ENCODE measurements at regions not wholly inside any gene's neighbourhood (a gene's known extent, or its start where the extent isn't known, plus 50 kb on each side); places are given as distances from the start of the nearest gene placed in this dataset.
A peak's percentile ranks its signal among the peaks of the same experiment; 100 is the strongest.
"Not testable (repeated sequence)": the region's sequence is repeated elsewhere in the genome, so short reads cannot be mapped to it uniquely, and the experiment has no call there.

DNA sequence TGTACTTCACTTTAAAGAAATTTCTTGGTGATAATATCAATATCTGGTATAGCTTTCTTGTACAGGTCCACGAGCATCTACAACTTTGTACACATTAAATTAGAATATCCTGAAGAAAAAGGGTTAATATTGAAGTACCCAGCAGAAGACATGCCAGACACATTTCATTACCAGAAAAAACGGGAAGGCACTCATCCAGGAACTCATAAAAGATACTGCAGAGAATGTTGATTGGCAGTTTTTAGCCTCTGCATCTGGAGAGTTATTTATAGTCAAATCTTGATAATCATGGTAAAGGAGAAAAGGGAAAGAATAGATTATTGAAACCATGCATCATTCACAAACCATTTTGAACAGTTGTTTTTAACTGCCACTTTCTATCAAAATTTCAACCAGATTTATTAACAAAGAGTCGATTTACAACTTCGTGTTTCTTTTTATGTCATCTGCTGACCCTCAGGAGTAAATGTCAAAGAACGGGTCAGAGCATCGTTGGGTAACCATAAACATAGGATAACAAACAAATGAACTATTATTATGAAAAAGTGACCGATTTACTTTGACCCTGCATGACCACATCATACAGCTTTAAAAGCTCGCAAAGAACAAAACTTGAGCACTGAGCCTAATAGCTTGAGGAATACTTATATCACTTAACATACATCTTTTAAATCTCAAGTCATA lies 229.2 kb upstream of the SGK1 start:
- no peak for DNase-seq

DNA sequence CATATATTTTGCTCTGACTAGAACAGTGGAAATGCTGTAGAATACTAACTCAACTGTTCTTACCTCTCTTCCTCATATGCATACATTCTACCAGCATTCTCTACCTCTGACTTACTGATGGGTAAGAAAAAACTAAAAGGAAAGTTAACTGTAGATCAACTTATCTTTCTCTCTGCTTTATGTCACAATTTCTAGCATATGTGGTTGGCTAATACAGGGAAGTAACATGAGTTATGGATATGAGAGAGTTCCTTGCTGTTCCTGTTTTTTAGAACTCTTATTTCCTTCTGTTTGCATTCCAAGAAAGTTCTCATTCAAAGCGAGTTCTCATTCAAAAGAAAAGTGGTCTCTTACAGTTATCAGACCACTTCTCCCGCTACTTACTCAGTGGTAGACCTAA lies 226.8 kb upstream of the SGK1 start:
- DNase-seq, result peak; percentile 81

DNA sequence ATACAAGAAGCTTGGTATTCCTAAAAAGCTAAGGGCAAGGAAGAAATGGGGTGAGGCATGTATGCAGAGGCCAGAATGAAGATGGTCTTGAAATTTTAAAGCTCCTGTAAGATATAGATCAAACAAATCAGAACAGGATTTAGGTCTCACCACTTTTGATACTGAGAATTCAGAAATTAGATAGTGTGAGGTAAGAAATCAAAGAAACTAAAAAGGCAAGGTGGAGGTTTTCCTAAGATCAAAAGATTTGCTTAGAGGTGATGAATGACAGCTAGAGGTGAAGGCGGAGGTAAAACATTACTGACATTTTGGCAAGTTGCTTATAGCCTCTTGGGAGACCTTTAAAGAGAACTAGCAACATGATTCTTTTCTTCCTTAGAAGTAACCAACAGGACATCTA lies 225.2 kb upstream of the SGK1 start:
- no peak for DNase-seq

DNA sequence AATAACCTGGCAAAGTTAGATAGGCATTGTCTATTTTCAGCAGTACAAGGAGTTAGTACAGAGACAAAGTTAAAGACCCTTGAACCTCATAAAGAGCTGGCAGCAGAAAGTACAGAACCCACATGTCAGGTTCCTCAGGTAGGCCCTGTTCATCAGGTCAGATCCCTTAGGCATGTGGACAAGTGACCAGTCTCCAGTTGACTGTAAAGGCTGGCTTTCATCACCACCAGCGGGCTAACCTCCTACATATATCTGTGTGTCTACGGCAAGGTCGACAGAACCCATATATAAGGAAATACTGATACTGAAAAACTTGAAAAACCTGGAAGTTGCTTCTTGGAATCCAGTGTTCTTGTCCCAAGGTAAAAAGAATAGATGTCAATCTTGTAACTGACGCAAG lies 223.1 kb upstream of the SGK1 start:
- DNase-seq, result no peak

DNA sequence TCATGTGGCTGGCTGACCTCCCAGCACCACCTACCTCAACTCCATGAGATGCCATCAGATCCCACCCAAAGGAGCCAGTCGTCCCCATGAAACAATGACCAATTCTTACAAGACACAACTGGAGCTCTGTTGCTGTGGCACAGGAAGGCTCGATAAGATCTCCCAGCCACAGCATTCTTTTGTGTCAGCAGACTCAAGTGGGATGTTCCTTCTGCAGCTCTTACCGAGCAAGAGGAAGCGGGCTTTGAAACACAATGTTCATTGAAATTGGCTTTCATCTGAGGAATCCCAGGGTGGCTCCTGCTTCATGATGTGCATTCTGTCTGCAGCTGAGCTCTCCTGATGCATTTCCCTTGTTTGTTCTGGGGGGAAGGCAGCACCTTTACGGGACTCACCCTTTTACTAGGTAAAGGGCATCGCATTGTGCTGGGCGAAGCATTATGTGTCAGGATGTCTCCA lies 222.0 kb upstream of the SGK1 start:
- peak; percentile 41 for DNase-seq

DNA sequence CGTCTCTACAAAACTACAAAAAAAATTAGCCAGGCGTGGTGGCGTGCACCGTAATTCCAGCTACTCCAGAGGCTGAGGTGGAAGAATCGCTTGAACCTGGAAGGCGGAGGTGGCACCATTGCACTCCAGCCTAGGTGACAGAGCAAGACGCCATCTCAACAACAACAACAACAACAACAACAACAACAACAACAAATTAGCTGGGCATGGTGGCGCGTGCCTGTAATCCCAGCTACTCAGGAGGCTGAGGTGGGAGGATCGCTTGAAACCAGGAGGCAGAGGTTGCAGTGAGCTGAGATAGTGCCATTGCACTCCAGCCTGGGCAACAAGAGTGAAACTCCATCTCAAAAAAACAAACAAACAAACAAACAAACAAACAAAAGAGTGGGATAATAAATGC lies 219.9 kb upstream of the SGK1 start:
- DNase-seq, result not testable (repeated sequence)

DNA sequence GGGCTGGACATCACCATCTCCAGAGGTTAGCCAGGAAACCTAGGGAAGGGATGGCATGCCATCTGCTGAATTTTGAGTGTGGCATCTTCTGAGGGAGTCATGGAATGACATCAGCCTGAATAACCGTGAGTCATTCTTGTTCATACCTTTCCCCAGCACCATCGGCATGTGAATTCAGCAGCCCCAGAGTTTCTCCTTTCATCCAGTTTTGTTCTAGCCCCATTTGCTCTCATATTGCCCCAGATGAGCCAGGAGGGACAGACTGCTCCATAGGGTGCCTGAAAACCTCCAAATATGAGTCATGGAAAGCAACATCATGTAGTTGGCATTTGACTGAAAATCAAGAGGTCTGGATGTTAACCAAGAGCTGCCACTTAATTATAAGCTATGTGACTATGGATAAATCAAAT lies 219.2 kb upstream of the SGK1 start:
- no peak for DNase-seq

DNA sequence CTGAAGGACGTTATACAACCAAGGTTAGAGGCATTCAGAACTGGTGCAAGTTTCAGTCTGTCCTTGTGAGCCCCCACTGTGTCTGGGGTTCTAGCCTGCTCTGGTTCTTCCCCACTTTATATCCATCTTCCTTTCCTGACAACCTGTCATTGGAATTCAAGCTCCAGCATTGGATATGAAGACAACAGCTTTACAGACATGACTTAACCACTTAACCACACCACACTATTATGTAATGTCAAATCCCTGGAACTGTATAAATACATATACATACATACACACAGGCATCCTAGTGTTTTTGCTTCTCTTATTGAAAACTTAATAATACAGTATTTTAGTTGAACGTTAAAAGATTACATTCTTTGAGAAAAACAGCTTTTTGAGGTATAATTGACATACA lies 217.9 kb upstream of the SGK1 start:
- DNase-seq, result peak; percentile 16

DNA sequence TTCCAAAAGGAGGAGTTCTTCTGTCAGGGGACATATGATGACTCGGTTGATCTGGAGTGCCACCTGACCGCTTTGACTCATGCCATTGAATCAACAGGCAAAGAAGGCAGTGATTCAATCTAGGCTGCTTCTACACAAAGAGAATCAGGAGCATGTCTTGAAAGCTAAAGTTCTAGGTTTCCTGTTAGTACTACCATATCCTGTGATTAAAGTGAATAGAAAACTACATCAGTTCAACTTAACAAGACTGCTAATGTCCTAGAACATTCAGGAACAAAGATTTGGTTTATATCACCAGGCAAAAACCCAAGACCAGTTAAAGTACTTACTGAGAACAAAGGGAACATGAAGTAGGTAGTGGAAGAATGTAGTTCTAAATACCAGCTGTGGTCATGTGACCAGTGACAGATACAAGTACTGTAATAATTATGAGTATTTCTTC lies 216.8 kb upstream of the SGK1 start:
- DNase-seq, result peak; percentile 33

DNA sequence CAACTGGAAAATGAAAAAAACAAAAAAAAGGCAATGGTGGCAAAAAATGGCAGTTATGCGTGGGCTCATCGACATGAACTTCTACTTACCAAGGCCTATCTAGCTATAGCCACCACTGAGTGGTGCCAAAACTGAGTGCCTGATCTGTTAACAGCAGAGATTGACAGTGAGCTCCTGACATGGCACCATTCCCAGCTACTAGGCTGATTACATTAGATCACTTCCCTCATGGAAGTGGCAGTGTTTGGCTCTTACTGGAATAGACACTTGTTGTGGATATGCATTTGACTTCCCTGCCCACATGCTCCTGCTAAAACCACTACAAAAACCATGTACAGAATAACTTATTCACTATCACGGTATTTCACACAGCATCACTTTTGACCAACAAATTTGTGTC lies 216.1 kb upstream of the SGK1 start:
- no peak for DNase-seq

DNA sequence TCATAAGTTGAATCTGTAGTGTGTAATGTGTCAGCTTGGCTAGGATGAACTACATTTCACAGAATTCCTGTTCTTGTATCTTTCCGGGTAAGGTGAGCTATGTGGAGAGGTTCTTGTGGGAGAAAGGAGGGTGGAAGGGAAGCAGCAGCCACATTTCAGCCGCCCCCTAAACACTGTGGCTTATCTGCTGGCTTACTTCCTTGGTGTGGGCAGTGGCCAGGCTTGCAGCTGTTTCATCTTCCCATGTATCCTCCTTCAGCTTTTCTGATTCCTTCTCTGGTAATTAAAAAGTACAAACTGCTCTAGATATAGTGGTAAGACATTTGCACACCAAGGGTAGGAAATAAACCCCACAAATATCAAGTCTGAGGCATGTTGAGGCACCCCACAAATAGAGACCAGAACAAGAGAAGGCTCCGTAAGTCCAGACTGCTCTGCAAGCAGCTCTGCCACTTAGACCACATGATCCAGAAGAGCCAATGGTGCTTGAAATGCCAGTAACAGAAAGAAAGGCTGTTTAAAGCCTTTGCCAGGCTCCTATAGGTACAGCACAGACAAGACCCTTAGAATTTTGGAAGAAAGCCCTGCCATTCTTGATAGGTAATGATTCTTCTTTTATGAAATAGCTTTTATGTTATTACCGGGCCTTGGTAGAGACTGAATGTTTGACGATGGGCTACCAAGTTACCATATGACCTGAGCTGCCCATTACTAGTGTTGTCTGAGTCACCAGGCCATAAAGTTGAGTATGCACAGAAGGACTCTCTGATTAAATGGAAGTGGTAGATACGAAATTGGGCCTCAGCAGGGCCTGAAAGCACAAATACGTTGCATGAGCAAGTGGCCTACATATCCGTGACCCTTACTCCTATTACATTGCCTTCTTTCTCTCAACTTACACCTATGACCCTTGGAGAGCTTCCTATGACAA lies 215.0 kb upstream of the SGK1 start:
- no peak for DNase-seq

DNA sequence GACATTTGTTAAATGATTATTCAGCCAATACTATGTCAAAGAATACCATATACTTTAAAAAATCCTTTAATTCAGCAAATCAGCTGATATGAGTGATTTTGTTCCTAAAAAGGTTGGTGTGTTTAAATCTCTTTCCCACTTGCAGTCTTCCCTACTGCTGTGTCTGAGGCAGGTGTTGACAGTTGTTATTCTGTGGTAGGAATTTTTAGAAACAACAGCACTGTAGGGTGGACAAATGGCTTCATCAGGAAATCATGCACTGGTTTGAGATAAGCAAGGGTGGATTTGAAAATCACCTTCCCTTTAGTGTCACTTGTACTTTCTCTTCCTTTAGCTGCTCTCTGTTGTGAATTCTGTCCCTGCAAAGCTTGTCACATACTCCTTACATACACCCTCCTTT lies 213.7 kb upstream of the SGK1 start:
- no peak for DNase-seq

DNA sequence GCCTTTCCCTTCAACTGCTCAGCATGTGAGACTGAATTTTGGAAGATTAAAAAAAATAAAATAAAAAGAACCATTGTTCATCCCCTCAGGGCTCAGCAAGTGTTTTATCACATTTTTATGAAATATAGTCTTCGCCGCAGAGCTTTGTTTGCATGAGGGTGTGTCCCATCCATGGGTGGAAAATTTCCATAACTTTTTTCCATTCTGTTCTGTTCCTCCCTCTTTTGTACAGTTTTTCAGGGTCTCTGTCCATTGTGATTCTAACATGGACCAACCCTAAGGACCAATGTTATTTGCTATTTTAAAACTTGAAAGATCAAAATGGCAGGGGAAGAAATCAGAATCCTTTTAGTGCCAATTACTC lies 213.3 kb upstream of the SGK1 start:
- no peak for DNase-seq

DNA sequence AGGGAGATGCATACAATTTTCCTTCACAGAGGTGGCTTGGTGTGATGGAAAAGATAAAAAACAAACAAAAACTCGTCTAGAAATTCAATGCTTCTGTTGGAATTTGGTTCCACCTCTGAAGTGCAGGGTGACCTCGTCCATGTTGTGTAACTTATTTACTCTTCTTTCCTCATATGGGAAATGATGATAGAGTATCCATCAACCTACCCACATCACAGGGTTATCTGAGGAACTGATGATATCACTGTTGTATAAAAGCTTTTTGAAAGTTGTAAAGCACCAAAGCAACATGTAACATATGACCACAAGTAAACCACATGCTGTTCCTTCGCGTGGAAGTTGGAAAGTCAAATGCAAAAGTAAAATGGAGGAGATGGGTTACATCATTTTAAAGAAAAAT lies 212.0 kb upstream of the SGK1 start:
- peak; percentile 97 for DNase-seq

DNA sequence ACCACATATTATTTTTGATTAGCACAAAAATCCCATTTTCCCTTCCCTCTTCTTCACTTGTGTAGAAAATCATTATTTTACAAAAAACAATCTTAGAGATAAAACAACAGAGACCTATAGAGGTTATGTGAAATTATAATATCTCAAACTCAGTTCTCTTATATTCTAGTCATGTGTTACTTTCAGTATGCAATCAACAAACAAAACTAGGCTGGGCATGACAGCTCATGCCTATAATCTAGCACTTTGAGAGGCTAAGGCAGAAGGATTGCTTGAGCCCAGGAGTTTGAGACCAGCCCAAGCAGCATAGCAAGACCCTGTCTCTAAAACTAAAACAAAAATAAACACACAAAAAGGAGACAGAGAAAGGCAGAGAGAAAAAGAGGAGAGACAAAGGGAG lies 211.4 kb upstream of the SGK1 start:
- peak; percentile 59 for DNase-seq

DNA sequence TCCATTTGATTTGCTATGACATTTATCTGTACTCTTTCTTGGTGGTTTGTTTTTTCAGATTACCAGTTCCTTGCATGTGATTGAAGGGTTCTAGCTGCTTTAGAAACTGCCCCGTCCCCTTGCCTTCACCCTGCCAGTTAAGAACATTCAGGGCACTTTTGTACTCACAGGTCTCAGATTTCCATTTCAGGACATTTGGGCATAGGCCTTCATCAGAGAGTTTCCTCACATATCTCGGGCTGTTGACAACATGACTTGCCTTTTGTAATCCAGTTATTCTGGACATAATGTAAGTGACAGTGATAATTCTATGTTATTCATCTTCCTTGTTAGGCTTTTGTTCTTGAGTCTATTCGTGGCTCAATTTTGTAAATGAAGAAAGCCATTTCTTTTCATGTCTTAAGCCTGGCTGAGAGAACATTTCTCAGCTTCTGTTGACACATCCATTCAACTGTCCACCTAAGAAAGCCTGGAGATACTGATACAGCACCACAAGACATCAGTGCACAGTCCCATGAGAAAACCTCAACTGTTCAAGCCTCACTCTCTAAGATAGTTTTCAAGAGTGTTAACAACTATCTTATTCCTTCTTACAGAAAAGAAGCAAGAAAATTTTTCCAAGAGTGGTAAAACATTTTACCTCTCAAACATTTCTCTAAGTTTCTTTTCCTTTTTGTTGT lies 209.3 kb upstream of the SGK1 start:
- DNase-seq, result no peak

DNA sequence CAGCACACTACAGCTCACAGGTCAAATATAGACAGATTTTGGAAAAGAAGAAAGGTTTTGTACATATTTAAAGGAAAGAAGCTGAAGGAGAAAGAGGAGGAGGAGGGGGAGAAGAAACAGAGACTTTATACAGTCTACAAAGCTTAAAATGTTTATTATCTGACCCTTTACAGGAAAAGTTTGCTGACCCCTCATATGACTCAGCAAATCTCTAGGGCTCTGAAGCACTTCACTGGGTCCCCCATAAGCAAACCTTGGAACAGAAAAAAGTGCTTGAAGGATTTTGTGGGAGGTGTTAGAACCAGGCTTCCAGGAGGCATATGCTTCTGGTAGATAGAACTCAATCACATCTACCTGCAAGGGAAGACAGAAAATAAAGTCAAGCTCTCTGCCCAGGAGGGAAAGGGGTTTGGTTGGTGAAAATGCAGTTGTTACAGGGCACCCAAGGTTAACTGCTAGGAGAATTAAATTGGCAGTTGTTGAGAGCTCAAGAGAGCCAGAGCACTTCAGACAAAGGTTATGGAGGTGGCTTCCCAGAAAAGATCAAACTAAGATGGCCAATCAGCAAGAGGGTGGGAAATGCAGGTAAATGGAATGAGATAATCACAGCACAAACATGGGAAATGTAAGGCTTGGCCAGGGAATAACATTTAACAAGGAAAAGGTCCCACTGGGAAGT lies 207.4 kb upstream of the SGK1 start:
- no peak for DNase-seq

DNA sequence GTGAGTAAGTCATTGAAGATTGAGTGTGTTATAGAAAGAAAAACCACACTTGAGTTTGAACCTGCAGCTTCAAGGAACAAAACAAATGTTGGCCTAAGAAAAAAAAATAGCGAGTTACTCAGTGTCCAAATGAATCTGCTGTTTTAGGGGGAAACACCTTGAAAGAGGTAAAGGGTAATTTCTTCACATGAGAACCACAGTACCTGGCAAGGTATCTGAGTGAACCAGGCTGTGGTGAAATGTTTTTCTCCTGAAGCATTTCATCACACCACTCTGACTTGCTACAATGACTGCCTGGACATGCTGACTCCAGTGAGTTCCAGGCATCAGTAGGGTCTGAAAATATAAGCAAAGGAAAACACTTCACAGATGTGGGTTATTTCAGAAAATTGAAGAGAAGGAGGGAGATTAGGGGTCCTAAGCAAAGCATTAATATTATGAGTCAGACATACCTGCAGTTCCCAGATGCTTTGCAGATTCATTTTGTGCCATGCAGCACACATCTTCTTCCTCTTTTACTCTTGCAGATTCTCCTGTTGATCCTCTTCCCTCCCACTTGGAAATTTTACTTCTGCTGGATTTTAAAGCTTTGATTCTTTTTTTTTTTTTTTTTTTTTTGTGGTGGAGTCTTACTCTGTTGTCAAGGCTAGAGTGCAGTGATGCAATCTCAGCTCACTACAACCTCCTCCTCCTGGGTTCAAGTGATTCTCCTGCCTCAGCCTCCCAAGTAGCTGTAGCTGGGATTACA lies 206.2 kb upstream of the SGK1 start:
- DNase-seq, result peak; percentile 38

DNA sequence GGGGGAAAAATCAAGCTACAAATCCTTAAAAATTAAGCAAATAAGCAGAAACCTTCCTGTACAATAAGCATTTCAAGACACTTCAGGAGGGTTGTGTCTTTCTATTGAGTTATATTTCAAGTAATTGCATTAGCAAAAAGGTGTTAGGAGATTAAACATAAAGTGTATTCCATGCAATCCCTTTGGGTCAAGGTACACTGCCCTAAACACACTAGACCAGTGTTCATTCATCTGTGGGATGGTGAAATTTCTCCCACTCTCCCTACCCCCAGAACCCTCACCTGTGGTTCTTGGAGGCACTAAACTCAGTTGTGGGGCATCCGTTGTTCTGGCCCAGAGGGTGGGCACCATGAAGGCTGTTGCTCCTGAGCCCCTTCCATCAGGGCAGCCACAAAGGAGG lies 205.1 kb upstream of the SGK1 start:
- DNase-seq, result no peak

DNA sequence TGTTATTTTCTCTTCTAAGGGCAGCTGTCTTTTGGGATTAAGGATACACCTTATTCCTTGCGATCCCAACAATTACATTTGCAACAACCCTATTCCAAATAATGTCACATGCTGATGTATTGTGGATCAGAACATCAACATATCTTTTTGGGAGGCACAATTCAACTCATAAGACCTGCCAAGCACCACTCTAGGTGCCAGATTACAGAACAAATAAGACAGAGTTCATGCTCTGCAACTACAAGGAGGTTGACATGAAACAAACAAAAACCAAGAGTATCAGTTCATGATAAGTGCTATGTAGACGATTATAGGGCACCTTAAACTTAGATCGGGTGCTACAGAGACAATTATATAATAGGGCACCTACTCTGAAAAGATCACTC lies 203.2 kb upstream of the SGK1 start:
- DNase-seq, result no peak

DNA sequence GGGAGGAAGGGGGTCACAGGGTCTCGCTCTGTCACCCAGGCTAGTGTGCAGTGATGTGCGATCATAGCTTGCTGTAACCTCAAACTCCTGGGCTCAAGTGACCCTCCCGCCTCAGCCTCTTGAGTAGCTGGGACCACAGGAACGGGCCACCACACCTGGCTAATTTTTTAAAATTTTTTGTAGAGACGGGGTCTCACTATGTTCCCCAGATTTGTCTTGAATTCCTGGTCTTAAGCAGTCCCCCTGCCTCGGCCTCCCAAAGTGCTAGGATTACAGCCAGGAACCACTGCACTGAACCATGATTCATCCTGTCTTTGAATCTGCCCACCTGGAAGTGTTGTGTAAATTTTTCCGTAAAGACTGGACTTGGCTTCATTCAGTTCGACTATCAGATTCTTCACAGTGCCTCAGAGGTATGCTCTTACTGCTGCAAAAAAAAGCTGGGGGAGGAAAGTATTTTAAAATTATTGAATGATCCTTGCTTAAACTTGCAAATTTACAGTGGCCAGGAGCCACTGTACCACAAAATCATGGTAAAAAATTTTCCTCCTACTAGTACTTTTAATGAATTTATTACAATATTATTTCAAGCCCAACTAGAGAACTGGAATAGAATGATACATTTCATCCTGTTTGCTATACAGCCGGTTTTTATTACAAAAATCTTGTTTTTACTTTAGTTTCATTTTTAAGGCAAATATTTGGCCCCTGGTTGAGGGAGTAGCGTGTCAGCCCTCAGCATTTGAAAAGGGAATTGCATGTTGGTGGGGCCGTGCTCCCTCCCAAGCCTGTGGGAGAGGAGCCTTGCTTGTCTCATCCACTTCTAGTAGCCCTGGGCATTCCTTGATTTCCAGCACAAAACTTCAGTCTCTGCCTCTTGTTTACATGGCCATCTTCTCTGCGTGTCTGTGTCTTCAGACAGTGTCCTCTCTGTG lies 202.5 kb upstream of the SGK1 start:
- DNase-seq, result no peak
